Keratinocyte (primary cell): ENCODE measurements at regions not wholly inside any gene's neighbourhood (a gene's known extent, or its start where the extent isn't known, plus 50 kb on each side); places are given as distances from the start of the nearest gene placed in this dataset.

Experiments
- CTCF ChIP-seq, 3 experiments: IDR thresholded peaks in 1 of 3; conservative IDR thresholded peaks in 1 of 3; optimal IDR thresholded peaks in 1 of 3; 2 replicates in 2 of 3; 3 replicates in 1 of 3; pipeline versions ENCODE3 to v1.5.1; 2011; ENCODE audit warnings: low read length in 3 of 3, mild to moderate bottlenecking in 3 of 3, moderate library complexity in 2 of 3, control low read depth in 1 of 3, inconsistent platforms in 1 of 3; ENCODE audit not compliant: insufficient read depth in 2 of 3; ENCODE audit errors: extremely low read depth in 1 of 3
- EZH2 ChIP-seq: IDR thresholded peaks from one replicate; pipeline ENCODE4 v1.6.1; 2012; ENCODE audit warnings: inconsistent platforms, mild to moderate bottlenecking, low read length, moderate library complexity

GRCh38 chr4:56272927-56273326, 114.4 kb downstream of the AASDH start:
- TF ChIP-seq CTCF (optimal IDR thresholded peaks at IDR 0.05 in 1 of 3, IDR thresholded peaks at IDR 0.05 in 1 of 3, conservative IDR thresholded peaks at IDR 0.05 in 1 of 3; ENCODE audit: extremely low read depth in 1 of 3, insufficient read depth in 2 of 3, low read length in 3 of 3), result no peak
- no peak for TF ChIP-seq EZH2
